ENCODE measurements at regions not wholly inside any gene's neighbourhood (a gene's known extent, or its start where the extent isn't known, plus 50 kb on each side); places are given as distances from the start of the nearest gene placed in this dataset.
A peak's percentile ranks its signal among the peaks of the same experiment; 100 is the strongest.

DNA sequence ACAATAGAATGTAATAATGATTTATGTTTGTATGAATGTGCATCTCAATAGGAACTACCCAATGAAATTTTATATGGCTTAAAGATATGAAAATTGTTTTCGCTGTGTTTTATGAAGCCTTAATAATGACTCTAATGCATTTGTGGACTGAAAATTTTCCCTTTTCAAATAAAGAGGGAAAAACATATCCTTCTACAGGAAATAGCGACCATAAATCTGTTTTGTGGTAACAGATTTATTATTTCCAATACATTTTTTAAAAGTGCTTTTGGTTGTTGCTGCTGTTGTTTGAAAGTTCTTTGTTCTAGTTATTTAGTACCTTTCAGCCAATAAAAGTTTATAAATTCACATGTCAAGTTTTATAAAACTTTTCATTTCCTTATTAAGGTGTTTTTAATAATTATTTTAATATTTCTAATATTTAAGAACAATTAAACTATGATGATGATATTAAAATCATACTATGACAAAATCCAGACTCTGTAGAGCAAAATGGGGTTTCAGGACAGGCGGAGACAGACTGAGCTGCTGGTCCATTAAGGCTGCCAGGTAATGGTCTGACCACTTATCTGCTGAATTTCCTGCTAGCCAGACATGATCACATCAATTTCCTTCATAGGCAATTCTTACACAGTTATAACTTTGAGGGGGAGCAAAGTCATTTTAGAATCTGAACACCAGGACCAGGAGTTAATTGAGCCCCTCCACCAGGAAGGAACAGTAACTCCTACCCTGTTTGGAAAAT lies 65.7 kb upstream of the NEUROD1 start (continued):
- TF ChIP-seq IKZF3 (tag by site-specific recombination; IDR thresholded peaks at IDR 0.05) (no peak), ZNF560 (tag by site-specific recombination; IDR thresholded peaks at IDR 0.05; ENCODE audit: borderline replicate concordance) (no peak)

DNA sequence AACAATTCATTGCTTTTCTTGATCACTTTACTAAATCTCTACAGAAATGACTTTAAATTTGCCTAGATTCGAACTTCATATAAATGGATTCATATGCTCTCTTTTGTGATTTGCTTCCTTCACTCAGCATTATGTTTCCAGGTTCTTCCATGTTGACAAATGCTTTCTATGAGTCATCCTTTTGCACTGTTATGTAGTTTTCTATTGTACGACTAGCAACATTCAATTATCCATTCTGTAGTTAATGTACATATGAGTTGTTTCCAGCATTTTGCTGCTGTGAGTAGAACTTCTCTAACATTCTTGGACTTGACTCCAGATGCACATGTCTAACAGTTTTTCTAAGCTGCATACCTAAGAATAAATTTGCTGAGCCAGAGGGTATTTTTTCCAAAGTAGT lies 66.5 kb upstream of the NEUROD1 start:
- Histone ChIP-seq H3K27ac (ENCODE audit: extremely low read depth, low read depth, low read length) (no peak overlapping the region), H3K4me3 (ENCODE audit: low read depth, low read length) (no peak overlapping the region), H3K36me3 (ENCODE audit: control insufficient read depth in 2 of 2, insufficient read depth in 1 of 2, low read length in 2 of 2) (no peaks in the 10 kb centered on the region), H3K9me3 (ENCODE audit: control insufficient read depth, insufficient read depth, low read depth, low read length) (peaks cover 2% of the 10 kb centered on the region; the same call in 1 of the 2 replicates), H3K4me1 (ENCODE audit: control insufficient read depth, insufficient read depth, low read length) (no peaks in the 10 kb centered on the region)
- TF ChIP-seq SETDB1 (IDR thresholded peaks at IDR 0.05; ENCODE audit: insufficient read length, low read length) (peak; percentile 89), ZNF473 (tag by site-specific recombination; IDR thresholded peaks at IDR 0.05) (no peak), ZSCAN16 (tag by site-specific recombination; IDR thresholded peaks at IDR 0.05) (no peak), ZEB2 (tag by site-specific recombination; IDR thresholded peaks at IDR 0.05) (no peak)
- TF ChIP-seq, protein P1, sequence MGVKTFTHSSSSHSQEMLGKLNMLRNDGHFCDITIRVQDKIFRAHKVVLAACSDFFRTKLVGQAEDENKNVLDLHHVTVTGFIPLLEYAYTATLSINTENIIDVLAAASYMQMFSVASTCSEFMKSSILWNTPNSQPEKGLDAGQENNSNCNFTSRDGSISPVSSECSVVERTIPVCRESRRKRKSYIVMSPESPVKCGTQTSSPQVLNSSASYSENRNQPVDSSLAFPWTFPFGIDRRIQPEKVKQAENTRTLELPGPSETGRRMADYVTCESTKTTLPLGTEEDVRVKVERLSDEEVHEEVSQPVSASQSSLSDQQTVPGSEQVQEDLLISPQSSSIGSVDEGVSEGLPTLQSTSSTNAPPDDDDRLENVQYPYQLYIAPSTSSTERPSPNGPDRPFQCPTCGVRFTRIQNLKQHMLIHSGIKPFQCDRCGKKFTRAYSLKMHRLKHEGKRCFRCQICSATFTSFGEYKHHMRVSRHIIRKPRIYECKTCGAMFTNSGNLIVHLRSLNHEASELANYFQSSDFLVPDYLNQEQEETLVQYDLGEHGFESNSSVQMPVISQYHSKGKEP (tag by site-specific recombination; IDR thresholded peaks at IDR 0.05): no peak
- ChIA-PET POLR2A (no interaction called here), CTCF (no interaction called here)

DNA sequence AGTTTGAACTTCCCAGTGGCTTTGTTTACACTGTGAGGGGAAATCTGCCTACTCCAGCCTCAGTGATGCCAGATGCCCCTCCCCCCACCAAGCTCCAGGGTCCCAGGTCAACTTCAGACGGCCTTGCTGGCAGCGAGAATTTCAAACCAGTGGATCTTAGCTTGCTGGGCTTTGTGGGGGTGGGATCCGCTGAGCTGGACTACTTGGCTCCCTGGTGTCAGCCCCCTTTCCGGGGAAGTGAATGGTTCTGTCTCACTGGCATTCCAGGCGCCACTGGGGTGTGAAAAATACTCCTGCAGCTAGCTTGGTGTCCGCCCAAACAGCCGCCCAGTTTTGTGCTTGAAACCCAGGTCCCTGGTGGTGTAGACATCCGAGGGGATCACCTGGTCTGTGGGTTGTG lies 70.0 kb upstream of the NEUROD1 start:
- H3K27ac ChIP-seq (ENCODE audit: extremely low read depth, low read depth, low read length): no peak overlapping the region
- no peaks in the 10 kb centered on the region for H3K36me3 ChIP-seq (ENCODE audit: control insufficient read depth in 2 of 2, insufficient read depth in 1 of 2, low read length in 2 of 2)
- POLR2A ChIA-PET: no interaction called here
- no peaks in the 10 kb centered on the region for H3K4me1 ChIP-seq (ENCODE audit: control insufficient read depth, insufficient read depth, low read length)
- H3K9me3 ChIP-seq (ENCODE audit: control insufficient read depth, insufficient read depth, low read depth, low read length): peaks cover 2% of the 10 kb centered on the region; the same call in 1 of the 2 replicates
- CTCF ChIA-PET: interaction anchor here (1.2 kb wide), 1 partner anchor 153 kb away, joined by 4 read pairs; no protein-coding TSS in a partner anchor
- no peak for TF ChIP-seq ZFHX2 (tag by site-specific recombination; conservative IDR thresholded peaks at IDR 0.05)
- TF ChIP-seq ZNF785 (tag by site-specific recombination; IDR thresholded peaks at IDR 0.05): no peak
- TF ChIP-seq, protein P2, sequence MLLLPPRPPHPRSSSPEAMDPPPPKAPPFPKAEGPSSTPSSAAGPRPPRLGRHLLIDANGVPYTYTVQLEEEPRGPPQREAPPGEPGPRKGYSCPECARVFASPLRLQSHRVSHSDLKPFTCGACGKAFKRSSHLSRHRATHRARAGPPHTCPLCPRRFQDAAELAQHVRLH (tag by site-specific recombination; IDR thresholded peaks at IDR 0.05): no peak
- TF ChIP-seq, protein P3, sequence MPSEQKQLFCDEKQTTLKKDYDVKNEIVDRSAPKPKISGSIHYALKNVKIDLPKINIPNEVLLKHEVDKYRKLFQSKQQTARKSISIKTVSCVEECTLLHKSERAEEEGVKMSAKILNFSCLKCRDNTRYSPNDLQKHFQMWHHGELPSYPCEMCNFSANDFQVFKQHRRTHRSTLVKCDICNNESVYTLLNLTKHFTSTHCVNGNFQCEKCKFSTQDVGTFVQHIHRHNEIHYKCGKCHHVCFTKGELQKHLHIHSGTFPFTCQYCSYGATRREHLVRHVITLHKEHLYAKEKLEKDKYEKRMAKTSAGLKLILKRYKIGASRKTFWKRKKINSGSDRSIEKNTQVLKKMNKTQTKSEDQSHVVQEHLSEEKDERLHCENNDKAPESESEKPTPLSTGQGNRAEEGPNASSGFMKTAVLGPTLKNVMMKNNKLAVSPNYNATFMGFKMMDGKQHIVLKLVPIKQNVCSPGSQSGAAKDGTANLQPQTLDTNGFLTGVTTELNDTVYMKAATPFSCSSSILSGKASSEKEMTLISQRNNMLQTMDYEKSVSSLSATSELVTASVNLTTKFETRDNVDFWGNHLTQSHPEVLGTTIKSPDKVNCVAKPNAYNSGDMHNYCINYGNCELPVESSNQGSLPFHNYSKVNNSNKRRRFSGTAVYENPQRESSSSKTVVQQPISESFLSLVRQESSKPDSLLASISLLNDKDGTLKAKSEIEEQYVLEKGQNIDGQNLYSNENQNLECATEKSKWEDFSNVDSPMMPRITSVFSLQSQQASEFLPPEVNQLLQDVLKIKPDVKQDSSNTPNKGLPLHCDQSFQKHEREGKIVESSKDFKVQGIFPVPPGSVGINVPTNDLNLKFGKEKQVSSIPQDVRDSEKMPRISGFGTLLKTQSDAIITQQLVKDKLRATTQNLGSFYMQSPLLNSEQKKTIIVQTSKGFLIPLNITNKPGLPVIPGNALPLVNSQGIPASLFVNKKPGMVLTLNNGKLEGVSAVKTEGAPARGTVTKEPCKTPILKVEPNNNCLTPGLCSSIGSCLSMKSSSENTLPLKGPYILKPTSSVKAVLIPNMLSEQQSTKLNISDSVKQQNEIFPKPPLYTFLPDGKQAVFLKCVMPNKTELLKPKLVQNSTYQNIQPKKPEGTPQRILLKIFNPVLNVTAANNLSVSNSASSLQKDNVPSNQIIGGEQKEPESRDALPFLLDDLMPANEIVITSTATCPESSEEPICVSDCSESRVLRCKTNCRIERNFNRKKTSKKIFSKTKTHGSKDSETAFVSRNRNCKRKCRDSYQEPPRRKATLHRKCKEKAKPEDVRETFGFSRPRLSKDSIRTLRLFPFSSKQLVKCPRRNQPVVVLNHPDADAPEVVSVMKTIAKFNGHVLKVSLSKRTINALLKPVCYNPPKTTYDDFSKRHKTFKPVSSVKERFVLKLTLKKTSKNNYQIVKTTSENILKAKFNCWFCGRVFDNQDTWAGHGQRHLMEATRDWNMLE (tag by site-specific recombination; conservative IDR thresholded peaks at IDR 0.05; ENCODE audit: low read depth): no peak
- TF ChIP-seq KLF1 (tag by site-specific recombination; IDR thresholded peaks at IDR 0.05): no peak
- no peak for TF ChIP-seq ZNF747 (tag by site-specific recombination; IDR thresholded peaks at IDR 0.05)
- TF ChIP-seq ZNF157 (tag by site-specific recombination; IDR thresholded peaks at IDR 0.05): no peak
- no peak for TF ChIP-seq ZNF239 (tag by site-specific recombination; IDR thresholded peaks at IDR 0.05)
- no peak for TF ChIP-seq ZNF274 (IDR thresholded peaks at IDR 0.05; ENCODE audit: low read length)
- no peak for TF ChIP-seq ZNF274 (tag by site-specific recombination; IDR thresholded peaks at IDR 0.05; ENCODE audit: borderline replicate concordance)
- no peak for TF ChIP-seq ZFP3 (tag by site-specific recombination; IDR thresholded peaks at IDR 0.05; ENCODE audit: low read depth)
- no peak for TF ChIP-seq ZNF211 (tag by site-specific recombination; IDR thresholded peaks at IDR 0.05; ENCODE audit: low read depth)
- TF ChIP-seq ZNF174 (tag by site-specific recombination; IDR thresholded peaks at IDR 0.05): no peak
- TF ChIP-seq ZSCAN16 (tag by site-specific recombination; IDR thresholded peaks at IDR 0.05): no peak
- no peak for TF ChIP-seq ZNF140 (tag by site-specific recombination; IDR thresholded peaks at IDR 0.05)
- TF ChIP-seq ZXDB (tag by site-specific recombination; IDR thresholded peaks at IDR 0.05): no peak
- no peak for TF ChIP-seq ZEB2 (tag by site-specific recombination; IDR thresholded peaks at IDR 0.05)
- no peak for TF ChIP-seq ZNF473 (tag by site-specific recombination; IDR thresholded peaks at IDR 0.05)
- H3K4me3 ChIP-seq (ENCODE audit: low read depth, low read length): no peak overlapping the region

All from HEK293 (cell line).